GM12872 (cell line): ENCODE measurements at regions not wholly inside any gene's neighbourhood (a gene's known extent, or its start where the extent isn't known, plus 50 kb on each side); places are given as distances from the start of the nearest gene placed in this dataset.

Experiments
- CTCF ChIP-seq: IDR thresholded peaks from 3 replicates; pipeline ENCODE4 v1.5.1; 2011; ENCODE audit warnings: low read depth, mild to moderate bottlenecking, low read length, moderate library complexity; ENCODE audit not compliant: insufficient read depth

DNA sequence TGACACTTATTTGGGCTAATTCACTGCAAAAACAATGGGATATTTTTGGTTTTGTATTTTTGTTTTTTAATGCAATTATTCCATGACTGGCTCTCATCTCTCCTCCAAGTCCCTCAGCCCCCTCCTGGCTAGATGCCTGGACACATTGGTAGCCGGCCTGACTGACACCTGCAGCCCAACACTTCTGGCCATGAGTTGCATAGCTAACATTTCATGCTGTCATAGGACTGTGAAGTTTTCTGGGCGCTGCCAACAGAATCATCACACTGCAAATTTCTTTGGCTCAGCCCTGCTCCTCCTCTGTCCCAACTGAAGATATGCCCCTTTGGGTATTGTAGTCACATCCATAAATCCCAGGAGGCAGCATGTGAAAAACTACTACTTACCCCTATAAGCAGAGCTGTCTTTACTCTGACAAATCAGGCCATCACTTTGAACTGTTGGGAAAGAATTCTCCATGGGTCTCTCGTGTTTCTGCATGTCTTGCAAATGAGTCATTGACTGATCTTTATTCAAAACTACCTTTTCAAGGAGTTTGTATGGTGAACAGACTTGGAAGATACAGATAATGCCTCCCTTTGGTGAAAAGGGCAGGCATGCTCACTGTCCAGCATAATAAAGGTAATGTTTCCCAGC lies 126.7 kb upstream of the LGR5 start:
- no peak for TF ChIP-seq CTCF

DNA sequence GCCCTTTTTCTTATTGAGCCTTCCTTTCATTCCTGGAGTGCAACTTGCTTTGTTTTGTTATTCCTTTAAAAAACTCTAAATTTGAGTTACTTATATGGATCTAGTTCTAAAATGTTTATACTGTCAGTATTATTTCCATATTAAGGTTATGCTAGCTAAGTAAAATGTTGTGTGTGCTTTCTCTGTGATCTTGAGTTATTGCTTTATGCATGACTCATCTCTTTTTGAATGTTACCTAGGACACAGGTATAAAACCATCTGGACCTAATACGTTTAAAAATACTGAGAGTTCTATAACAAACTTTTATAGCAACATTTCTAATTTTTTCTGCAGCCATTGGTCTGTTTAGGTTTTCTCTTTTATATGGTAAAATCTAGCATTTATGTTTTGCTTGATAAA lies 132.8 kb upstream of the LGR5 start:
- TF ChIP-seq CTCF: no peak

DNA sequence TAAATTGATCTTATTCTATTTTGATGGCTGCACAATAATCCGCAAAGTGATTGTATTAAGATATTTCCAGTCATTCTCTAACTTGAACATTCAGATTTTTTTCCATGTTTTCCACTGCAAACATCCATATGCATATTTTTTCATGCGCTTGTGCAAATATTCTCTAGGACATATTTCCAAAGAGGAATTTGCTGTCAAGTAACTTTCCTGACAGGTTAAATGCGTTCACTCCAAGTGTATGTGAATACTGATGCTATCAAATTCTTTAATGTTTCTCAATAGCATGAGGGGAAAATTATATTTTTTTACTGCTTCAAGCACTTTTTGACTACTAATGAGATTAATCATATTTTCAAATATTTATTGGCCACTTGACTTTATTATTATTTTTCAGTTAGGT lies 135.3 kb upstream of the LGR5 start:
- TF ChIP-seq CTCF: no peak

DNA sequence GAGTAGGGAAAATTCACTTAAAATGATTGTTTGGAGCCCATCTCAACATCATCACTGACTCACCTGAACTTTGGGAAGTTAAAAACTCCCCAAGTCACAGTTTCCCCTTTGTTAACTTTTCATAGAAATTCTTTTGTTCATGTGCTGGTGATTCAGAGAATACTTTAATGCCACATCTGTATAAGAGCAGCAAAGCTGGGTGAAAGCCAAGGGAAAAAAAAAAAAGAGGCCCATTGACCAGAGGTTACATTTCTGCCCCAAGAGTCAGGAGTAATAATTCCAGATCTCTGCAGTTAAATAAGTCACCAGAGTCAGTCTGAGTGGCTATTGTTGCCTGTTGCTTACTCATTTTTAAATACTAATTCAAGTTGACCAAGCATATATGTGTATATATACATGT lies 136.4 kb upstream of the LGR5 start:
- TF ChIP-seq CTCF: no peak

DNA sequence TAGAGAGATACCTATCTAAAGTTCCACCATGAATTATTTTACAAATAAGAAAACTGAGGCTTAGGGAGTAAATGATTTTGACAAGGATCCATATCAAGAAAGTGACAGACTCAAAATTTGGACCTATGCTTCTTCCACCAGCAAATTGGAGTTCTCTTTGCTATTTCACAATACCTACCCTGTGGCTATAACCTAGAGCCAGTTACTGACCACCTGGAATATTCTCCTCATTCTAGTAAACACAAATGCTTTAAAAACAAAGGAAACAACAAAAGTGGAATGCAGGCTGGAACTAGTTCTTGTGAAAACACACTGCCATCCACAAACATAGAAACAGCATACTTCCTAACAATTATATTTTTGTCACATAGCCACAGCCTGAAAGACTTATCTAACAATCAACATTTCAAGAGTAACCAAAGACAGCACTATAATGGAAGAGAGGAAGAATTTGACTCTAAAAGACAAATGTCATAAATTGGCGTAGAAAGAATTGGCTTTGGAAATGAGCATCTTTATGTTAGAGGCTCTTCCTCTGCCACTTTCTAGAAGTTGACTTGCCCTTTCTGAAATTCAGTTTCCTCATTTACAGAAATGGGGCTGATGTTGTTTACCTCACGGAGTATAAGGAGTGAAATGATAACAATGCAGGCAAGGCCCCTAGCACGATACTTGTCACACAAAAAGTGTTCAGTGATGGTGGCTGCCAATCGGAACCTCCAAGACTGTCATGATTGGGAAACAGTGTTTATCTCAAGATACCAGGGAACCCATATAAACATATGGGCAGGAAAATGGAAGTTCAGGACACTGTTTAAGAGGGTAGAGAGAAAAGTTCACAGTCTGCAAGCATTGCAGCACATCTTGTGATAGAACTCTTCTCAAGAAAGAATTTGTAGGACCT lies 138.6 kb upstream of the LGR5 start:
- no peak for TF ChIP-seq CTCF

DNA sequence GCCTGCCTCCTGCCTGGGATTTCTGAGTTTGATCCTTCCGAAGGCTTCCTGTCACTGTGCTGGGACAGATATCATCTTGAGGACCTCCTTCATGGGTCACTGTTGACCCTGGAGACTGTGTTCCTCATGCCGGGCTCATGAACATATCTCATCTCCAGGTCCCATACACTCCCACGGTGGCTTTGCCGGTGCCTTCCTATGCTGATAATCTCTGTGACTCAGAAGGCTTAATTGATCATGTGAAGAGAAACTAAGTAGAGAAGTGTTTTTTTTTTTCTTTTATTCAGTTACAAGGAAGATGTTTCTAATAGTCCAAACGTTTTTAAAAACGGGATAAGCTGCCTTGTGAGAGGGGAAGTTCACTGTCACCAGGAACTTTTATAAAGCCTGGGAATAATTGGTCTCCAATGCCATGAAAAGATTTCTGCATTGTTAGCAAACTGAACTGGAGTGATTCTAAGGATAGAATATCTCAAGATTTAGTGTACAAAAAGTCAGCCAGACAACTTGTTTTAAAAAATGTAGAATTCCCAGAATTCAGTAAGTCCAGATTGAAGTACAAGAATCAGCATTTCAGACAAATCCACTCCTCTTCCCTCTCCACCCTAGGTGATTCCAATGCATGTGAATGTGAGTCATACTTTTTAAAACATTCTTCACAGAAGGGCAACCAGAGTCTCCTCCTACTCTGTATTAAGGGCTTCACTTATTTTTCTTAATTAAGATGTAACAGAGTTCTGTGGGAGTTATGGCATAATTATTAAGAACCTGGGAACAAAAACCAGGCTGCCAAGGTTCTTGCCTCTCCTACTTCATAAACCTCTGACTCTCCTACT lies 139.8 kb upstream of the LGR5 start:
- no peak for TF ChIP-seq CTCF

- TF ChIP-seq CTCF: no peak
Observed at GRCh38 chr12:71297930-71298329, 140.1 kb upstream of the TSPAN8 start.
